HG03103 (cell line): ENCODE measurements at regions not wholly inside any gene's neighbourhood (a gene's known extent, or its start where the extent isn't known, plus 50 kb on each side); places are given as distances from the start of the nearest gene placed in this dataset.
A peak's percentile ranks its signal among the peaks of the same experiment; 100 is the strongest.
"Not testable (repeated sequence)": the region's sequence is repeated elsewhere in the genome, so short reads cannot be mapped to it uniquely, and the experiment has no call there.

Source experiments
- ATAC-seq: cut with Tn5 transposase; IDR thresholded peaks from one replicate; pipeline ENCODE4 v1.9.1; 2021; ENCODE audit warnings: low read depth; ENCODE audit not compliant: unreplicated experiment

DNA sequence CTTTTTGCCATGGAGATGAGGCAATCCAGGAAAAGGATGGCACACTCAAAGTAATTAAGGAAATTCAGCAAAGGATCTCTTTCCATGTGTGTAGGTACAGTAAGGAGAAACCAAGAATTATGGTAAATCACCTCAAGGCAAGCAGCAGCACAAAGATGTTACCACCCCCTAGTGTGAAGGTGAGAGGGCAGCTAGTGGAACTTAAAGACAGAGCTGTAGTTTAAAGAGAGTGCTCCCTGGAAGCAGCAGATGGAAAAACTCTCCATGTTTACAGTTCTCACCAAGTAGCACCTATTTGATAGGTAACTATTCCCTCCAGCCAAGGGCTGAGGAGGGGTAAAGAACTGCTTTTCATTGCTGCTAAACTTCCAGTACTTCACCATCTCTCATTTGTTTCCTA, 860.4 kb upstream of the CRIM1 start:
- ATAC-seq, result no peak

DNA sequence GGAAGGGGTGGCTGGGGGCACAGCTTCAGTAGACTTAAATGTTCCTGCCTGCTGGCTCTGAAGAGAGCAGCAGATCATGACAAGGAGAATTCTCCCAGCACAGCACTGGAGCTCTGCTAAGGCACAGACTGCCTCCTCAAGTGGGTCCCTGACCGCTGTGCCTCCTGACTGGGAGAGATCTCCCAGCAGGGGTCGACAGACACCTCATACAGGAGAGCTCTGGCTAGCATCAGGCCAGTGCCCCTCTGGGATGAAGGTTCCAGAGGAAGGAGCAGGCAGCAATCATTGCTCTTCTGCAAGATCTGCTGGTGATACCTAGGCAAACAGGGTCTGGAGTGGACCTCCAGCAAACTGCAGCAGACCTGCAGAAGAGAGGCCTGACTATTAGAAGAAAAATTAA, 877.5 kb upstream of the CRIM1 start:
- not testable (repeated sequence) for ATAC-seq

DNA sequence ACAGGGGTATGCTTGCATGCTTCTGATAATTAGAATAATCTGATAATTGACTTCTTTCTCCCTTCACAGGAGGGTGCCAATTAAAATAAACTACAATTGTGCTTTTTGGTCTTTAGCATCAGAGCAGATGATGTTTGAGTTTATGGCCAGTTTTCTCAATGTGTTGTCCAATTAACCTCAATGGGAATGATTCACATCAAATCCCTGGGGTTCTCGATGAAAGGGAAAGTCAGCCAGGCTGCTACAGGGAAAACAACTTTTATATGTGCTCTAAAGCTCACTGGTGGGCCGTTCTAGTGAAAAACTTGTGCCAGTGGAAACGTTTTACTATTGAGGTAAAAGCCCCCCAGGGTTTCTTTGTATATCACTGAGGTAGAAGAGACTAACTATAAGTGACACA, 887.3 kb upstream of the CRIM1 start:
- no peak for ATAC-seq

DNA sequence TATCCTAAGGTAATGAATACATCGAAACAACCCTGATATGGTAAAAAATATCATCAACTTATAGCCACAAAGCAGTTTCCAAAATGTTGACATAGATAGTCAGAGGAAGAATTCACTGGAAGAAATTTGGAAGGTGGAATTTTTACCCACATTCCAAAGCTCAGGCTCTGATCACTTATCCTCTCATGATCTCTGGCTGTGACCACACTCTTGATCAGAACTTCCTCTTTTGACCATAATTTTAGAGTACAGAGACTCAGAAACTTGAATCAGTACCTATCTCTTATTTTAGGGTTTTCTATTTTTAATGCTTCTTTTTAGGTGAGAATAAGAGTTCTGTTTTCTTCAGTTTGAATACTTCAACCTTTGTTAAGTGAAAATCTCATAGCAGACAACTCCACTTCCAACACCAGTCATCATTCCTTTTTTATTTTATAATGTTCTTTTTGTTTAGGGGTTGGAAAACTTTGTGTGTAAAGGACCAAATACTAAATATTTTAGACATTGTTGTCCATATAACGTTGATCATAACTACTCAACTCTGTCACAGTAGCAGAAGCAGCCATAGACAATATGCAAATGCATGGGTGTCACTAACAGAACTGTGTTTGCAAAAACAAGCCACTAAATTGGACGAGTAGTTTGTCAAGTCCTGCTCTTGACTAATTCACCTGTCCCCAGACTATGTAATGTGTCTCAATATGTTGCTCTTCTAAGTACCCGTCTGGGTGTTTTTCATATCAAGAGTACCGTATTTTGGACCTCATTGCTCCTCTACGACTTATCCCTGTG, 891.6 kb upstream of the CRIM1 start:
- no peak for ATAC-seq

GRCh38 chr2:35462226-35462998, 893.2 kb upstream of the CRIM1 start:
- ATAC-seq, result no peak

- no peak for ATAC-seq
Observed at GRCh38 chr2:35461406-35461805, 894.2 kb upstream of the CRIM1 start.

DNA sequence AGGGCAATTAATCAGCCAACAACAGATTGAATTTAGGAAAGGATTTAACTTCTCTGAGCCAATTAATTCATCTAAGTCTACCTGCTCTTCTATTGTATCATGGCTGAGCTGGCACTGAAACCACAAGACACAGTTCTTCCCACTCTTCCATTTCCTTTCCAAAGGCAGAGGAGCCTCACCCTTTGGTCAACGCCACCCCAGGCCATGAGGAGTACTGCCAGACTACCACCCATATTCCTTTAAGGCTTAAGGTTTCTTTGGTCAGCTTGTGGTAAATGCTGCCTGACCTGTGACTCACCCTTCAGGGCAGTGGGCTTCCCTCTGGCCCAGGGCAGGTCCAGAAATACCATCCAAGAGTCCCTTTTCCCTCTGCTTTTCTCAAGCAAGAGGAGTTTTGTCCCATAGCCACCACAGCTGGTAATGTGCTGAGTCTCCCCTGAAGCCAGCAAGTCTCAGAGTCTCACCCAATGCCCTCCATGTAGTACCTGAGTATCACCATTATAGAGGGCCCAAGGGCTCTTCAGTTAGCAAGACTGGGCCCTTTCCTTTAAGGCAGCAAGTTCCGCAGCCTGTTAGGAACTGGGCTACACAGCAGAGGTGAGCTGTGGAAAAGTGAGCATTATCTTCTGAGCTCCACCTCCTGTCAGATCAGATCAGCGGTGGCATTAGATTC, 900.5 kb upstream of the CRIM1 start:
- ATAC-seq, result no peak

- ATAC-seq, result no peak
Observed at GRCh38 chr2:35447821-35448220, 907.8 kb upstream of the CRIM1 start.

- ATAC-seq, result no peak
Observed at GRCh38 chr2:35447215-35447614, 908.4 kb upstream of the CRIM1 start.

DNA sequence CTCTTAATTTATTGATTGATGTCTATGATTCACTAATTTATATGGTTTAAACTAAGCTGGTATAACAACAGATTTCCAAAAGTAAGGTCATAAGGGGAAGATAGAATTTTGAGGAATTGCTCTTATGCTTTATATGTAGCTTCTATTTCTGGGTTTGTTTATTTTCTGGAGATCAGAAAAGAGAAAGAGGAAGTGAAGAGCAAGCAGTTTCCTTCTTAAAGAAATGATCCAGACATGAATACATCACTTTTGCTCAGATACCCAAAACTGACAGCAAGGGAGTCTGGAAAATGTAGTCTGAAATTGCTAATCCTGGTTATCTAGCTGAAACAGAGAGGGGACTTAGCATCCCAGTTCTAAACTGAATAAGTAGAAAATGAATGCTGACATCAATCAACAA, 912.5 kb upstream of the CRIM1 start:
- ATAC-seq, result no peak

DNA sequence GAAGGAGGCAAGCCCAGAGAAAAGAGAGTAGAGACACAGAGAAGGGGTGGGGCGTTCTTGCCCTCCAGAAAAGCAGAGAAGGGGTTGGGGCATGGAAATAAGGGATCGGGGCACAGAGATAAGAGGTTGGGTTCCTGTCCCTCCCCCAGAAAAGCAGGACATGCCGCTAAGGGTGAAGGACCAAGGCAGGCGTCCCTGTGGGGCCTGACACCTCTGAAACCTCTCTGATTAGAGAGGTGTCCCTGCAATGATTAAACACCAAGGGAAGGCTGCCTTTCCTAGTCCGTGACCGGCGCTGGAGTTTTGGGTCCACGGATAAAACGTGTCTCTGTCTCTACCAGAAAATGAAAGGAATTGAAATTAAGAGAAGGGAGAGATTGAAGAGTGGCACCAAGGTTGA, 914.0 kb upstream of the CRIM1 start:
- ATAC-seq, result not testable (repeated sequence)

- ATAC-seq, result not testable (repeated sequence)
Observed at GRCh38 chr2:35440308-35440707, 915.3 kb upstream of the CRIM1 start.

DNA sequence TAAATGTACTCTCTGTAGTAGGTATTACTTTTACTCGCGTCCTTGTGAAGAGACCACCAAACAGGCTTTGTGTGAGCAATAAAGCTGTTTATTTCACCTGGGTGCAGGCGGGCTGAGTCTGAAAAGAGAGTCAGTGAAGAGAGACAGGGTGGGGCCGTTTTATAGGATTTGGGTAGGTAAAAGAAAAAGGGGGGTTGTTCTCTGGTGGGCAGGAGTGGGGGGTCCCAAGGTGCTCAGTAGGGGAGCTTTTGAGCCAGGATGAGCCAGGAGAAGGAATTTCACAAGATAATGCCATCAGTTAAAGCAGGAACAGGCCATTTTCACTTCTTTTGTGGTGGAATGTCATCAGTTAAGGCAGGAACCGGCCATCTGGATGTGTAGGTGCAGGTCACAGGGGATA, 918.7 kb upstream of the CRIM1 start:
- ATAC-seq, result not testable (repeated sequence)

GRCh38 chr2:35428548-35428947, 927.0 kb upstream of the CRIM1 start:
- ATAC-seq, result peak; percentile 79

GRCh38 chr2:35421485-35421884, 934.1 kb upstream of the CRIM1 start:
- no peak for ATAC-seq

- ATAC-seq, result no peak
Observed at GRCh38 chr2:35417293-35417692, 938.3 kb upstream of the CRIM1 start.

GRCh38 chr2:35416391-35417140, 939.0 kb upstream of the CRIM1 start:
- no peak for ATAC-seq

GRCh38 chr2:35415942-35416341, 939.6 kb upstream of the CRIM1 start:
- ATAC-seq, result no peak

DNA sequence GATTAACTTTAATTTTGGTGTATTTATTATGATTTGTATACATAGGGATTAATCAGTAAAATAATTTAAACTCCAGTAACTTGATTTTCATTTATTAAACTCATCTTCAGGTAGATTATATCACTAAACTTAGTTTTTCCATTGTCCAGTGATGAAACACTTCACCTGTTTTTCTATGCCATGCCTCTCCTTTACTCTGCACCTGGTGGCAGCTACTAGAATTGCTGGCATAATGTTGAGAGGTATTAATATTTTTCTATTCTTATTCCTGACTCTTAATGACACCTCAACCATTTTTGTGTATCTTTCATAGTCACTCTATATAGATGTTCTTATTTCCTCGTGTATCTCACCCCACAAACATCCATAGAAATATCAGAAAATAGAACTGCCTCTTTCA, 940.3 kb upstream of the CRIM1 start:
- ATAC-seq, result no peak

- ATAC-seq, result peak; percentile 85
Observed at GRCh38 chr2:35410431-35411061, 945.0 kb upstream of the CRIM1 start.
